Epithelial cell of proximal tubule (primary cell): ENCODE measurements at regions not wholly inside any gene's neighbourhood (a gene's known extent, or its start where the extent isn't known, plus 50 kb on each side); places are given as distances from the start of the nearest gene placed in this dataset.

ENCODE experiments used
- DNase-seq: peaks from one replicate; pipeline ENCODE4 v3.0.0-alpha.2; 2011; ENCODE audit warnings: low read depth
- H3K4me3 ChIP-seq: 2 replicates; pipeline ENCODE4 v1.5.1; 2011; ENCODE audit warnings: low read depth, mild to moderate bottlenecking, low read length
- TF ChIP-seq, protein P1 (sequence below): conservative IDR thresholded peaks from 2 replicates; pipeline ENCODE4 v1.5.1; 2012; ENCODE audit warnings: low read depth, mild to moderate bottlenecking, low read length

DNA sequence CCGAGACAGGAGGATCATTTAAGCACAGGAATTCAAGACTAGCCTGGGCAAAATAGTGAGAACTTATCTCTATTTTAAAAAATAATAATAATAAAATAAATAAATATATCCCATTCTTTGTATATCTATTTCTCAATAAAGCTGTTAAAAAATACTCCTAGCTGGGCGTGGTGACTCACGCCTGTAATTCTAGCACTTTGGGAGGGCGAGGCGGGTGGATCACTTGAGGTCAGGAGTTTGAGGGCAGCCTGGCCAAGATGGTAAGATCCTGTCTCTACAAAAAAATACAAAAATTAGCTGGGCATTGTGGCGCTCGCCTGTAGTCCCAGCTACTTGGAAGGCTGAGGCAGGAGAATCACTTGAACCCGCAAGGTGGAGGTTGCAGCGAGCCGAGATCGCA is 75.7 kb upstream of the TBX3 start:
- TF ChIP-seq, protein P1, sequence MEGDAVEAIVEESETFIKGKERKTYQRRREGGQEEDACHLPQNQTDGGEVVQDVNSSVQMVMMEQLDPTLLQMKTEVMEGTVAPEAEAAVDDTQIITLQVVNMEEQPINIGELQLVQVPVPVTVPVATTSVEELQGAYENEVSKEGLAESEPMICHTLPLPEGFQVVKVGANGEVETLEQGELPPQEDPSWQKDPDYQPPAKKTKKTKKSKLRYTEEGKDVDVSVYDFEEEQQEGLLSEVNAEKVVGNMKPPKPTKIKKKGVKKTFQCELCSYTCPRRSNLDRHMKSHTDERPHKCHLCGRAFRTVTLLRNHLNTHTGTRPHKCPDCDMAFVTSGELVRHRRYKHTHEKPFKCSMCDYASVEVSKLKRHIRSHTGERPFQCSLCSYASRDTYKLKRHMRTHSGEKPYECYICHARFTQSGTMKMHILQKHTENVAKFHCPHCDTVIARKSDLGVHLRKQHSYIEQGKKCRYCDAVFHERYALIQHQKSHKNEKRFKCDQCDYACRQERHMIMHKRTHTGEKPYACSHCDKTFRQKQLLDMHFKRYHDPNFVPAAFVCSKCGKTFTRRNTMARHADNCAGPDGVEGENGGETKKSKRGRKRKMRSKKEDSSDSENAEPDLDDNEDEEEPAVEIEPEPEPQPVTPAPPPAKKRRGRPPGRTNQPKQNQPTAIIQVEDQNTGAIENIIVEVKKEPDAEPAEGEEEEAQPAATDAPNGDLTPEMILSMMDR, result no peak
- H3K4me3 ChIP-seq, result no peak overlapping the region
- no peak for DNase-seq

DNA sequence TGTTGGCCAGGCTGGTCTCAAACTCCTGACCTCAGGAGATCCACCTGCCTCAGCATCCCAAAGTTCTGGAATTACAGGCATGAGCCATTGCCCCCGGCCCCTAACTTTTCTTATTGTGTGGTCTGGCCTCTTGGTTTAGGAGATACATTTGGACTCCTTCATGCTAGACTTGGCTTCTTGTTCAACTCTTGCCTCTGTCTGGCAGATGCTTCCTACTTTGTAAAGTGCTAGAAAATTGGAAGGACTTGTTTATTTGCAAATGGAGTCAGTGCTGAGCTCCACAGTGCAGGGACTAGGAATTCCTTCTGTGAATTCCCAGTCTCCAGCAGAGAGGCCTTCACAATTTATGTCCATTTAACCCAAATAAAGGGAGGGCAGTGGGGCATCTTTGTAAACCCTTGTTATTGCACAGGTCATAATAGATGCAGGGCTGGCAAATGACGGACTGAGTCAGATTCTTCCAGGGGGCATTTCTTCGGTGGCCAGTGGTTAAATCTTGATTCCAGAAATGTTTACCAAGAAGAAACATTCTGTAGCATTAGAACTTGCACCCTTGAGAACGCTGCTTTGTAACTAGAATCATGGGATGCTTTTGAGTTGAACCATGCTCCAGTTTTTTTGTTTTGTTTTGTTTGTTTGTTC is 73.8 kb upstream of the TBX3 start:
- no peak for DNase-seq
- no peak overlapping the region for H3K4me3 ChIP-seq
- TF ChIP-seq, protein P1, result no peak

DNA sequence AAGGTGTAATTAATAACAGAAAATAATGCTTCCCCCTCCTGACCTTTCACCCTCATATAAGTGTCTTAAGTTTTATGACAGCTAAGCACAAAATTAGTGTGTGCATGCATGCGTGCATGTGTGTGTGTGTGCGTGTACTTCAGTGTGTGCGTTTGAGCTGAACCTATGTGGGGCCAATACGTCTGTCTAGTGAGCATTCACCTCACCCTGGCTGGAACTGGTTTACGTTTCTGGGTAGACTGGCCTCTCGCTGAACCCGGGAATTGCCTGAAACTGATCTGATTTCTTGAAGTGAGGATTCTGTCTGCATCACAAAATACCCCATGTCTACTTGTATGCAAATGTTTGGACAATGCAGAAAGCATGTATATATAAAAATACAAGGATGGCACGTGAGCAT is 68.2 kb upstream of the TBX3 start:
- TF ChIP-seq, protein P1, result no peak
- H3K4me3 ChIP-seq, result no peak overlapping the region
- DNase-seq, result no peak

DNA sequence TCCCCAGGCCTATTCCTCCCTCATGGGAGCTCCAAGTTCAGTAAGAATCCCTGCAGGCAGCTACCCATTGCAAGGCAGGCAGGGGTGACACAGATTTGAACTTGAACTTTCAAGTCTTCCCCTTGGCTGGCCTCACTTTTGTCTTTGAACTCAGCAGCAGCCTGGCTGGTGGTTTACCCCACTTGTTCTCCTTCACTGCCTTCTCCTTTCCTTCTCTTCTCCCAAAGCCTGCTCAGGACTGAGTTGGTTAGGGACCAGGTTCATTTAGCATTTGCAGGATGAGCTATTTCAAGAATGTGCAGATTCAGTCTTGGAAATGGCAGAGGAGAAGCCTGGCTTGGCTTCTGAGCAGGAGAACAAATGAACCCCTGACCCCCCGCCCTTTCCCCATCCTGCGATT is 67.7 kb upstream of the TBX3 start:
- DNase-seq, result no peak
- H3K4me3 ChIP-seq, result no peak overlapping the region
- TF ChIP-seq, protein P1, result no peak

DNA sequence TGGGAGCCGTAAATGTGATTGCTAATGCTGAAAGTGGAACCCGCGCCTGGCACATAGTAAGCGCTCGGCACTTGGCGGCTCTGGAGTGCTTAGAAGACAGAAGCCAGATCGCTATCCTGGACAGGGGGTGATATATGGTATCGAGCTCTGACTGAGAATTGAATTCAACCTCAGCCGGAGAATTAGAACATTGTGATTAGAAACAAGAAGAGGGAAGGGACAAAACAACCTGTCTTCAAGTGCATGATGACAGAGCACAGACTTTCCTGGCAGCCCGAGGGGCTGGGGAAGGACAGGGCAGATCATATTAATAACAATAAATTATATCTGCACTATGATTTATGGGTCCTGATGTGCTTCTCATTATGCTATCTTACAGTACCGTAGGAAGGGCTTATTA is 66.9 kb upstream of the TBX3 start:
- TF ChIP-seq, protein P1, result no peak
- no peak for DNase-seq
- no peak overlapping the region for H3K4me3 ChIP-seq

DNA sequence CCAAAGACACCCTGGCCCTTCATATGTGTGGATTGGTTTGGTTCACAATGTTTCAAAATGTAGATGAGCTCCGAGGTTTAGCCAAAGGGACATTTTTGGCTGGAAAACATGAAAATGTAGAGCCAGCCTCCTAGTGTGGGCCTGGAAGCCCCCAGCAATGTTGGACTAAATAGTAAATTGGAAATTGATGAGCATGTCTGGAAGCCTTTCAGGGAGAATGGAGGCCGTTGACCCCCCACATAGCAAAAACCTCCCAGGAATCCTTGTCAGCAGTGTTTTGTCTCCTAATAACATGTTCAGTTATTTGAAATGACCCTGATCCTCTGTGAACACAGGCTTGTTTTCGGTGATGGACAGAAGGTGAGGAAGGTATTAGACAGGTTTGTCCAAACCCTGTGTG is 65.1 kb upstream of the TBX3 start:
- TF ChIP-seq, protein P1, result no peak
- no peak overlapping the region for H3K4me3 ChIP-seq
- DNase-seq, result no peak
